ENCODE measurements at regions not wholly inside any gene's neighbourhood (a gene's known extent, or its start where the extent isn't known, plus 50 kb on each side); places are given as distances from the start of the nearest gene placed in this dataset.

DNA sequence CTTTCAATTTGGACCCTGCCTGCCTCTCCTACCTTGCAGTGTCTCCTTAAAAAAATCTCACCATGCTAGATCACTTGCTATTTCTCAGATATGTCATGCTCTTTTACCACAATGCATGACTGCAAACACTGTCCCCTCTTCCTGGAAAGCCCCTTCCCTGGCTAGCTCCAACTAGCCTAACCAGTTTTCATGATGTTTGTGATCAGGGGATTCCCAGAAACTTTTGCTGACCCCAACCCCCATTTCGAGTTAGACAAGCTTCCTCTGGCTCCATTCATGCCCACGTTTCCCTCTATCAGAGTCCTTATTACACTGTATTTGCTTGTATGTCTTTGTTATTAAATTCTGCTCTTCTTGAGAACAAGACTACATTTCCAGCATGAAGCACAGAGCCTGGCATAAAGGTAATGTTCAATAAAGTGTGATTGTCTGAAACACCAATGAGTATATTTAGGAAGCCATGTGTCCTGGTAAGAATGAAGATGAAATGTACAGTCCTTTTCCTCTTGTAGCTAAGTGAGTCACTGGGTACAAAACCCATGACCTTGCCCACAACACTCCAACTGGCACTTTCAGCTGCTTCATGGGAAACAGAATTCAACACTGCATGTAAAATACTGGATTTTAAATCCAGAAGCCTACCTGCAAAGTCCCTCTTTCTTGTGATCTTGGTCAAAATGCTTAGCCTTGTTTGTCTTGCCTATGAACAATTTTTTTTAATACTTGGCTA, 62.0 kb upstream of the ATL2 start:
- TF ChIP-seq POLR2A (IDR thresholded peaks at IDR 0.05) (no peak), POLR2AphosphoS5 (IDR thresholded peaks at IDR 0.05) (no peak), EP300 (IDR thresholded peaks at IDR 0.05) (no peak)
- TF ChIP-seq, protein P1, sequence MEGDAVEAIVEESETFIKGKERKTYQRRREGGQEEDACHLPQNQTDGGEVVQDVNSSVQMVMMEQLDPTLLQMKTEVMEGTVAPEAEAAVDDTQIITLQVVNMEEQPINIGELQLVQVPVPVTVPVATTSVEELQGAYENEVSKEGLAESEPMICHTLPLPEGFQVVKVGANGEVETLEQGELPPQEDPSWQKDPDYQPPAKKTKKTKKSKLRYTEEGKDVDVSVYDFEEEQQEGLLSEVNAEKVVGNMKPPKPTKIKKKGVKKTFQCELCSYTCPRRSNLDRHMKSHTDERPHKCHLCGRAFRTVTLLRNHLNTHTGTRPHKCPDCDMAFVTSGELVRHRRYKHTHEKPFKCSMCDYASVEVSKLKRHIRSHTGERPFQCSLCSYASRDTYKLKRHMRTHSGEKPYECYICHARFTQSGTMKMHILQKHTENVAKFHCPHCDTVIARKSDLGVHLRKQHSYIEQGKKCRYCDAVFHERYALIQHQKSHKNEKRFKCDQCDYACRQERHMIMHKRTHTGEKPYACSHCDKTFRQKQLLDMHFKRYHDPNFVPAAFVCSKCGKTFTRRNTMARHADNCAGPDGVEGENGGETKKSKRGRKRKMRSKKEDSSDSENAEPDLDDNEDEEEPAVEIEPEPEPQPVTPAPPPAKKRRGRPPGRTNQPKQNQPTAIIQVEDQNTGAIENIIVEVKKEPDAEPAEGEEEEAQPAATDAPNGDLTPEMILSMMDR (IDR thresholded peaks at IDR 0.05), result no peak
- 13 to 49% (median 24%) methylated on average over 2 of the region's 2 CpGs for WGBS, 5 donors
- no peak overlapping the region for H3K27ac ChIP-seq
- H3K4me1 ChIP-seq, result peaks cover 6 to 58% (median 32%) of the 10 kb centered on the region in 4 donors
- intact Hi-C loops (cut with DNase I; ENCODE audit: low total_unique reads), result no loop called here
- no peaks in the 10 kb centered on the region for H3K9me3 ChIP-seq
- no peak overlapping the region for H3K4me3 ChIP-seq
- DNase-seq, result peak in 1 of 2 donors; percentile 59
- H3K36me3 ChIP-seq, result no peaks in the 10 kb centered on the region
- H3K27me3 ChIP-seq, result no peaks in the 10 kb centered on the region

DNA sequence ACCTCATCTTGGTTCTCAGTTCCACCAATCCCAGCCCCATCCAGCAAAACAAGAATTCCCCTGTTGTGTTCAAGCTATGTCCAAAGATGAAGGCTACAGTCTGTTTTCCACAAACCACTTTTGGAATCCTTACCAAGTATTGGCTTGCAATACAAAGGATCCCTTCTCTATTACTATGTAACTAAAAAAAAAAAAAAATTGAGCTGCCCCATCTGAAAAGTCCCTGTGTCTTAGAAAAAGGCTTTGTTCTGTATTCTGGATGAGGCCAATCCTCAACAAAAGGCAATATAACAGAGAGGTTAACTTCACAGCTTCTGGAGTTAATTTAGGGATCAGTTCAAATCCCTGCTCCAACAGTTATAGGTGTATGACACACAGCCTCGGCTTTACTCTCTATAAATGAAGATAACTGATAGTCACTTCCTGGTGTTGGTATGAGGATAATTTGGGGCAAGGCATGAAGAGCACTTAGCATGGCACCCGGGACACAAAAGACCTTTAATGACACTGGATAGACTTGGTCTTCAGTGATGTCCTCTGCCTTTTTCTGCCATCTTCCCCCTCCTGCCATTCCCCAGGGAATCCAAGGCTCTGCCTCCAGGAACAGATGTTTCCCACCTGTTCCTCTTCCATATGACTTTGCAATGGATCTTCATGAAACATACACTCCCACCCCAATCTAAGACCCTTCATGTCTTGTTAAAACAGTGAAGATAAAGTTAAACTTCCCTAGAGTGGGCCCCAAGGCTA, 61.2 kb upstream of the ATL2 start:
- no peaks in the 10 kb centered on the region for H3K27me3 ChIP-seq
- intact Hi-C loops (cut with DNase I; ENCODE audit: low total_unique reads), result no loop called here
- TF ChIP-seq, protein P1 (IDR thresholded peaks at IDR 0.05), result no peak
- TF ChIP-seq POLR2AphosphoS5 (IDR thresholded peaks at IDR 0.05) (no peak), POLR2A (IDR thresholded peaks at IDR 0.05) (no peak), EP300 (IDR thresholded peaks at IDR 0.05) (no peak)
- H3K4me3 ChIP-seq, result no peak overlapping the region
- WGBS, 5 donors, result 58 to 74% (median 68%) methylated on average over 2 of the region's 2 CpGs
- no peaks in the 10 kb centered on the region for H3K36me3 ChIP-seq
- H3K4me1 ChIP-seq, result peaks cover 4 to 53% (median 26%) of the 10 kb centered on the region in 4 donors
- no peak for DNase-seq
- H3K27ac ChIP-seq, result no peak overlapping the region
- H3K9me3 ChIP-seq, result no peaks in the 10 kb centered on the region

DNA sequence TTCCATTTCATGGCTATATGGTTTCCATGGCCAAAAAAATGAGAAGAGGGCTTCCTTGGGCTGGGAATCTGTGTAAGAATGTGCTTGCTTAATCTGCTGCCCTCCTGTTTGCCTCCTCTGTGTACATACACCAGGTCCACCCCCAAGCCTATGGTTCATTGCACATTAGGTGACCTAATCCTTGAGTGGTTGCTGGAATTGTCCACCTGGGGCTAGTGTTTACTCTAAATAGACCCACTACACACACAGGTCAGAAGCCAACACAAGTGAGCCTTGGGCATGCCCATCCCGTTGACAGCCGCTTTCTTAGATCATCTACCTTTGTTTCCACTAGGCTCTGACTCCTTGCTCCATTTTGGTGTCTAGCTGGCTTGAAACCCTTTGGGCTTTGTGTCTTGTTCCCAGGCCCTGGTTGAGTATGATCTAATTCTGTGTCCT, 59.2 kb upstream of the ATL2 start:
- no peaks in the 10 kb centered on the region for H3K27me3 ChIP-seq
- DNase-seq, result no peak
- no peak overlapping the region for H3K27ac ChIP-seq
- no peaks in the 10 kb centered on the region for H3K36me3 ChIP-seq
- peaks cover 0 to 48% (median 18%) of the 10 kb centered on the region in 4 donors for H3K4me1 ChIP-seq
- intact Hi-C loops (cut with DNase I; ENCODE audit: low total_unique reads), result no loop called here
- H3K9me3 ChIP-seq, result no peaks in the 10 kb centered on the region
- no peak overlapping the region for H3K4me3 ChIP-seq
- WGBS, 5 donors, result 88 to 100% (median 92%) methylated on average over 2 of the region's 2 CpGs
- TF ChIP-seq POLR2A (IDR thresholded peaks at IDR 0.05) (no peak), POLR2AphosphoS5 (IDR thresholded peaks at IDR 0.05) (no peak), EP300 (IDR thresholded peaks at IDR 0.05) (no peak)
- TF ChIP-seq, protein P1 (IDR thresholded peaks at IDR 0.05), result no peak

DNA sequence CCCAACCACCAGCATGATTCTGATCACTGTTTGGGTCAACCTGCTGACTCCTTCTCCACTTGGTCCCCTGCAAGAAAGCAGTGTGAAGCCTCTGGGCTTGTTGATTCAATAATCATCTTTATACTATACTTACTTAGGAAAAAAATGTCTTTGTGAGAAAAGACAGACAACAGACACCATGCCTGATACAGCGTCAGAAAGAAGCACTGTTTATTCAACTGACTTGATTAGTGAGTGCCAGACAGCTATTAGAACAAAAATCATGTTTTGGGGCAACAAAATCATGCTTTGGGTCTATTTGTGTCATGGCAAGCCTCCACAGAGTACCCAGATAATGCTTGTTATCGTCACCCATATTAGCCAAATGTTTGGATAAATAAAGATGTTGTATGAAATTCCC, 58.7 kb upstream of the ATL2 start:
- 80 to 92% (median 87%) methylated on average over 2 of the region's 2 CpGs for WGBS, 5 donors
- H3K9me3 ChIP-seq, result no peaks in the 10 kb centered on the region
- intact Hi-C loops (cut with DNase I; ENCODE audit: low total_unique reads), result no loop called here
- H3K27ac ChIP-seq, result no peak overlapping the region
- peaks cover 0 to 43% (median 14%) of the 10 kb centered on the region in 4 donors for H3K4me1 ChIP-seq
- no peaks in the 10 kb centered on the region for H3K36me3 ChIP-seq
- no peaks in the 10 kb centered on the region for H3K27me3 ChIP-seq
- no peak for DNase-seq
- TF ChIP-seq POLR2AphosphoS5 (IDR thresholded peaks at IDR 0.05) (no peak), EP300 (IDR thresholded peaks at IDR 0.05) (no peak)
- TF ChIP-seq, protein P1 (IDR thresholded peaks at IDR 0.05), result no peak
- H3K4me3 ChIP-seq, result no peak overlapping the region

Measured in stomach (tissue), 8 donors.